Gastroesophageal sphincter (tissue), 3 donors: ENCODE measurements at regions not wholly inside any gene's neighbourhood (a gene's known extent, or its start where the extent isn't known, plus 50 kb on each side); places are given as distances from the start of the nearest gene placed in this dataset.

Experiments used
- CTCF ChIP-seq, 4 experiments: fragments of 200-600 bp in 2 of 4; fragments of 450-650 bp in 2 of 4; sonication (generic) in 1 of 4; IDR thresholded peaks; one replicate each; pipeline ENCODE4 v1.5.1; 2017 to 2019; ENCODE audit warnings: antibody characterized with exemption in 4 of 4, mild to moderate bottlenecking in 2 of 4, moderate library complexity in 2 of 4
- POLR2A ChIP-seq, 2 donors: fragments of 450-650 bp; IDR thresholded peaks; one replicate each; pipeline ENCODE4 v1.6.1; 2017; ENCODE audit warnings: antibody characterized with exemption in 2 of 2, mild to moderate bottlenecking in 2 of 2, moderate library complexity in 1 of 2
- POLR2AphosphoS5 ChIP-seq: sonication (generic); formaldehyde crosslinking; IDR thresholded peaks from one replicate; pipeline ENCODE4 v1.6.1; 2017; ENCODE audit warnings: antibody characterized with exemption

DNA sequence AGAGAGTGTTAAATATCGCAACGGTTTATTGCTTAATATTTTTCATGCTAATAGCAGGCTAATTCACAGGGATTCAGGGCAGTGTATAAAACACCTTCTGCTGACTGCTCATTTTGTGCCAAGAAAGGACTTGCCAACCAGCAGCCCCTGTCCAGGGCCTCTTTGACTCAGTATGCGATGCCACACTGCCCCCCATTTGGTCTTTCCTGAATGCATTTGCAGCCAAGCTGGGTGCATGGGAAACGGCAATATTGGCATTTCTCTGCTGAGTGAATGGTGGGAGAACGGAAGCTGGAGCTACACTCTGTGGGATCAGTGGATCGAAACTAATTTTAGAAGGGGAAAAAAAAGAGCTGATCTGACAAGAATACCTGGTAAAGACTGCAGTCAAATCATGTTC lies 152.9 kb upstream of the C16orf82 start:
- TF ChIP-seq CTCF (IDR thresholded peaks at IDR 0.05) (no peak), POLR2AphosphoS5 (no peak), POLR2A (IDR thresholded peaks at IDR 0.05) (no peak)
